ENCODE measurements at regions not wholly inside any gene's neighbourhood (a gene's known extent, or its start where the extent isn't known, plus 50 kb on each side); places are given as distances from the start of the nearest gene placed in this dataset.

- H3K27me3 ChIP-seq (replicated peaks in 1 of 4; ENCODE audit: control insufficient read depth in 3 of 4, extremely low read depth in 1 of 4, insufficient read depth in 3 of 4, low read length in 3 of 4), result 0 out of 7 replicates have a peak, but pooled peaks cover 0 to 6% (median 0%) of the 10 kb centered on the region in 4 experiments
- no peak overlapping the region for H4K8ac ChIP-seq (ENCODE audit: extremely low read depth, insufficient read depth, low read length)
- H2BK12ac ChIP-seq (ENCODE audit: low read depth, low read length), result no peak overlapping the region
- no peaks in the 10 kb centered on the region for H3K36me3 ChIP-seq (ENCODE audit: control insufficient read depth in 2 of 4, insufficient read depth in 4 of 4, low read length in 3 of 4)
- H3K27ac ChIP-seq (ENCODE audit: low read depth, low read length), result no peak overlapping the region
- no peak overlapping the region for H3K4me2 ChIP-seq (ENCODE audit: insufficient read depth in 1 of 2, low read depth in 2 of 2, low read length in 2 of 2)
- peaks cover 0 to 10% of the 10 kb centered on the region in 2 experiments for H4K20me1 ChIP-seq (replicated peaks in 1 of 2; ENCODE audit: control insufficient read depth in 1 of 2, insufficient read depth in 2 of 2, low read length in 2 of 2)
- H3K56ac ChIP-seq (replicated peaks; ENCODE audit: insufficient read length, low read depth, low read length), result no peak overlapping the region
- no peaks in the 10 kb centered on the region for H3K79me1 ChIP-seq (ENCODE audit: low read depth, low read length)
- no peak overlapping the region for H2BK15ac ChIP-seq (ENCODE audit: low read length)
- H3K4me1 ChIP-seq (replicated peaks in 1 of 4; ENCODE audit: control insufficient read depth in 3 of 4, insufficient read depth in 4 of 4, low read length in 3 of 4), result no peaks in the 10 kb centered on the region
- no peak for TF ChIP-seq POLR2AphosphoS5 (IDR thresholded peaks at IDR 0.05; ENCODE audit: low read depth, low read length)
- TF ChIP-seq ASH2L (IDR thresholded peaks at IDR 0.05; ENCODE audit: low read length), result no peak
- TF ChIP-seq NANOG (IDR thresholded peaks at IDR 0.05; ENCODE audit: insufficient read depth, low read depth, low read length, poor library complexity, severe bottlenecking), result no peak
- no peak overlapping the region for H2BK5ac ChIP-seq (ENCODE audit: low read depth, low read length)
- no peak for DNase-seq (ENCODE audit: low read depth in 1 of 2, low spot score in 2 of 2)
- no peak overlapping the region for H3K4me3 ChIP-seq (ENCODE audit: extremely low read depth in 1 of 4, insufficient read depth in 2 of 4, low read depth in 3 of 4, low read length in 4 of 4)
- no peak overlapping the region for H3K18ac ChIP-seq (ENCODE audit: extremely low read depth, low read length)
- H3K23ac ChIP-seq (ENCODE audit: insufficient read length), result no peak overlapping the region
- H3K79me2 ChIP-seq (ENCODE audit: control insufficient read depth in 1 of 2, insufficient read depth in 2 of 2, low read length in 2 of 2), result no peaks in the 10 kb centered on the region
- H3K14ac ChIP-seq (ENCODE audit: insufficient read length), result no peak overlapping the region
- FAIRE-seq, result no peak
- H4K5ac ChIP-seq (ENCODE audit: insufficient read length, low read depth, low read length), result no peak overlapping the region
- WGBS, 2 experiments (ENCODE audit: extremely low coverage in 1 of 2, insufficient coverage in 1 of 2, insufficient read length in 1 of 2, insufficient replicate concordance in 2 of 2, low coverage in 1 of 2, low lambda C conversion rate in 2 of 2, missing lambda C conversion rate in 1 of 2), result 85% methylated on average over 2 of the region's 2 CpGs; no CpG with 5 or more reads in 1 of the 2 experiments
- no peaks in the 10 kb centered on the region for H3K9me3 ChIP-seq (ENCODE audit: insufficient read depth in 2 of 2, low read depth in 1 of 2, low read length in 1 of 2)
- ChIA-PET CTCF (ENCODE audit: partially characterized antibody) (interaction anchor here (0.9 to 1.0 kb wide), 2 partner anchors 20 to 1197 kb away, joined by 3 read pairs; no protein-coding TSS in a partner anchor), POLR2A (ENCODE audit: partially characterized antibody) (no interaction called here)
- H3K4ac ChIP-seq (replicated peaks; ENCODE audit: insufficient read length, low read depth, low read length), result no peak overlapping the region
- no peak overlapping the region for H3K9ac ChIP-seq (replicated peaks in 1 of 4; ENCODE audit: extremely low read depth in 1 of 4, low read depth in 3 of 4, low read length in 3 of 4)
- H3K23me2 ChIP-seq (ENCODE audit: low read depth, low read length), result peaks cover 11% of the 10 kb centered on the region; the same call in 1 of the 2 replicates
- H2AFZ ChIP-seq (ENCODE audit: low read length), result no peak overlapping the region
- no peak overlapping the region for H2BK120ac ChIP-seq (replicated peaks; ENCODE audit: low read depth, low read length)
- H2AK5ac ChIP-seq (ENCODE audit: low read depth, low read length), result no peak overlapping the region
- H4K91ac ChIP-seq (replicated peaks; ENCODE audit: insufficient read length, low read length), result no peak overlapping the region
- H2BK20ac ChIP-seq (ENCODE audit: low read length), result no peak overlapping the region
Measured at GRCh38 chr7:69259445-69259844, 338.8 kb upstream of the AUTS2 start.

Measured in H1 (cell line).